Mesodermal cell (in vitro differentiated cells): ENCODE measurements at regions not wholly inside any gene's neighbourhood (a gene's known extent, or its start where the extent isn't known, plus 50 kb on each side); places are given as distances from the start of the nearest gene placed in this dataset.
"Not testable (repeated sequence)": the region's sequence is repeated elsewhere in the genome, so short reads cannot be mapped to it uniquely, and the experiment has no call there.

ENCODE experiments used
- H3K27ac ChIP-seq: 2 replicates; pipeline ENCODE4 v1.7.0; 2013; ENCODE audit warnings: mild to moderate bottlenecking, low read depth, low read length, moderate library complexity; ENCODE audit not compliant: severe bottlenecking
- H3K36me3 ChIP-seq: 2 replicates; pipeline ENCODE4 v1.7.1; 2013; ENCODE audit warnings: mild to moderate bottlenecking, low read length, moderate library complexity; ENCODE audit not compliant: control insufficient read depth, insufficient read depth
- H3K4me1 ChIP-seq: one replicate; pipeline ENCODE4 v1.7.1; 2013; ENCODE audit warnings: mild to moderate bottlenecking, low read length; ENCODE audit not compliant: insufficient read depth, control insufficient read depth, poor library complexity, severe bottlenecking
- H3K4me3 ChIP-seq: 2 replicates; pipeline ENCODE4 v1.7.0; 2013; ENCODE audit warnings: low read length, control low read depth, mild to moderate bottlenecking; ENCODE audit not compliant: insufficient read depth, poor library complexity, severe bottlenecking; ENCODE audit errors: extremely low read depth
- H3K9me3 ChIP-seq: 2 replicates; pipeline ENCODE4 v1.7.1; 2013; ENCODE audit warnings: mild to moderate bottlenecking, low read length, moderate library complexity; ENCODE audit not compliant: control insufficient read depth
- WGBS, 2 experiments: methylation state at CpG; one replicate each; pipeline ENCODE4 v1.1.5; 2013; ENCODE audit warnings: missing lambda C conversion rate in 2 of 2; ENCODE audit not compliant: insufficient coverage in 2 of 2; 5-methylcytosine and 5-hydroxymethylcytosine counted together

DNA sequence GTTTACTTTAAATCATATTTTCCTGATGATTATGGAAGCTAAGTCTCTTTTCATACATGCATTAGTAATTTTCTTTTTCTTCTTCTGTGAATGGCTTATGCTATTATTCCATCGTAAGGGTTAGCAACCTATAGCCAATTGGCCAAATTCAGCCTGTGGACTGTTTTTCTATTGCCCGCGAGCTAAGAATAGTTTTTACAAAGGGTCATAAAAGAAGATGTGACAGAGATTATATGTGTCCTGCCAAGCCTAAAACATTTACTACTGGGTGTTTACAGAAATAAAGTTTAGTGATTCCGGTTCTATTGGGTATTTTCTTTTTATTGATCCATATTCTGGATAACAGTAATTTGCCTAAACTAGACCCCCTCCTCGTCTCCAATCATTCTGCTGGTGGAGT lies 268.8 kb upstream of the DIO3 start:
- Histone ChIP-seq H3K4me3 (no peak overlapping the region), H3K27ac (no peak overlapping the region), H3K9me3 (no peaks in the 10 kb centered on the region), H3K36me3 (no peaks in the 10 kb centered on the region), H3K4me1 (no peaks in the 10 kb centered on the region)
- 86 to 96% methylated on average over 3 to 4 of the region's 5 CpGs for WGBS, 2 experiments

DNA sequence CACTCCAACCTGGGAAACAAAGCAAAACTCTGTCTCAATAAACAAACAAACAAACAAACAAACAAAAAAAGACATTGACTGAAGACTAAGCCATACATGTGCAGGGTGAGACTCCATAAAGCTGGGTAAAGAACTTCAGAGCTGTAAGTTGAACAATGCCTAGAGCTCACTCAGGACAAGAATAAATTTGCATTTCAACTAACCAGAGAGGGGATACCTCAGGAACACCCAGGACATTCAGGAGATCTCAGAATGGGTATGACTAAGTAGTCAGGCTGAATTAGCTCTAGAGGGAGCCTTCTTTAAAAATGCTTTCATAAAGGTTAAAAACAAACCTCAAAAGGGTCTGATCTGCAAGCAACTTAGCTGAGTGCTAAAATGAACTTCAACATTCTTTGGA lies 267.7 kb upstream of the DIO3 start:
- Histone ChIP-seq H3K4me1 (no peaks in the 10 kb centered on the region), H3K4me3 (no peak overlapping the region), H3K27ac (no peak overlapping the region), H3K9me3 (peaks cover 7% of the 10 kb centered on the region), H3K36me3 (no peaks in the 10 kb centered on the region)

DNA sequence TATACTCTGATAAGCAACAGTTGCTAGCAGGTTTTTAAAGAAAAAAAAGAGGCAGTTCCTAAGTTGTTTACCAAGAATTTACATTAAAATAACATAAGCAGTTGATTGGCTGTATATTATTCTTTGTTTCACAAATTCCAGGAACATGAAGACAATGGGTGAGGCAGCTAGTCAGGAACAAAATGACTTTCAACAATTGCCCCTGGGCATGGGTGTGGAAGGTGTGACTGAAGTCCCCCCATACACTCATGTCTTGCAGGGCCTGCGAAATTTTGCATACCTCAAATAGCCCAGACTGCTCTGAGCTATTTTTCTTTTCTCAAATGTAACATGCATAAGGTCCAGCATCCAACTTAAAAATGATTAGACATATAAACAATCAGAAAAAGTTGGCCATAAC lies 267.2 kb upstream of the DIO3 start:
- Histone ChIP-seq H3K9me3 (peaks cover 7% of the 10 kb centered on the region), H3K36me3 (no peaks in the 10 kb centered on the region), H3K27ac (no peak overlapping the region), H3K4me3 (no peak overlapping the region), H3K4me1 (no peaks in the 10 kb centered on the region)
- 83% methylated on average over 1 of the region's 1 CpG; no CpG with 5 or more reads in 1 of the 2 experiments for WGBS, 2 experiments

DNA sequence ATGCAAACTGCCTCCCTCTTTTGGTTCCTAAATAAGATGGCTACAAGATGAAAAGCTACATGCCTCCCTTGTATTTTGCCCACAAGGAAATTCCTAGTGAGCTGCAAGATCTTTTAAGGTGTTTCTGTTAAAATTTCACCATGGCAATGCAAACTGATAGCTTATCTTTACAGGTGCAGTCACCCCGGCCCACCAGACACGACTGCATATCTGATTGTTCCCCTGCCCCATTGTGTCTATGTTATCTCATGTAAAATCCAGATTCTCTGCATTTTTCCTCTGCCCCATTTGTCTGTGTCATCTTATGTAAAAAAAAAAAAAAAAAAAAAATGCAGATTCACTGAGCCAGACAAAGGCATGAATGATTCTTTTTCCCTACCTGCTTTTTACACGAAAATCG lies 261.5 kb upstream of the DIO3 start:
- H3K27ac ChIP-seq, H3K36me3 ChIP-seq, H3K9me3 ChIP-seq, H3K4me1 ChIP-seq, H3K4me3 ChIP-seq: not testable (repeated sequence)
- WGBS, 2 experiments = 55 to 77% methylated on average over 2 of the region's 4 CpGs

DNA sequence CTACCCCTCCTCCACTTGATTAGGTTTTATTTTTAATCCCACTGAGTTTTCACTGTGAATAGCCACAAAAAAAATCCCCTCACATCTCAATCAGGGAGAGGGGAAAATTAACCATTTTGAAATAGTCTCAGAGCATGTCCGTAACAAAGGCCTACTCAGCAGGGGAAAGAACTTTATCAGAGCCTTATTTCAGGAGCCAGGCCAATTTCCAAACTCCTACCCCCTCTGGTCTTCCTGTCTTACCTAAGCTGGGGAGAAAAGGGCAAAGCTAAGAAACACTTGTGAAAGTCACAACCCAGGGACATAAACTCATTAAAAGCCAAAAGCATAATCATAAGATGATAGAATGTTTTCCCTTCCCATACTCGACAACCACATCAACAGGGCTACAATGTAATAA lies 260.3 kb upstream of the DIO3 start:
- peaks cover 7% of the 10 kb centered on the region for H3K9me3 ChIP-seq
- no peak overlapping the region for H3K4me3 ChIP-seq
- H3K4me1 ChIP-seq = no peaks in the 10 kb centered on the region
- no CpG with 5 or more reads among the region's 2 CpGs for WGBS, 2 experiments
- H3K36me3 ChIP-seq = no peaks in the 10 kb centered on the region
- no peak overlapping the region for H3K27ac ChIP-seq

DNA sequence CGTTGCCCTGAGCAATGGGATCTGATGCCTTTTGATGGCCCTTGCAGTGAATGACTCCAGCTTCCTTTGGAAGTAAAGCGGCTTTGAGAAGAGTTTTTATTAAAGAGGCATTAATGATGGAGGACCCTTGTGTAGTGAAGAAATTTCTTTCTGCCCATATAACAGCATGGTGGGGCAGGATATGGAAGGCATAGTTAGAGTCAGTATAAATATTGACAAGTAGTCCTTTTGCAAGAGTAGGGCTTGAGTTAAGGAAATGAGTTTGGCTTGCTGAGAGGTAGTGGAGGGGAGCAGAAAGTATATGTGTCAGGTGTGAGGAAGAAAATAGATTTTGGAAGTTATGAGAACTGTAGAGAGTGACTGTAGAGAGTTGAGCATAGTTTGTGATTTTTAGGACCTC lies 254.1 kb upstream of the DIO3 start:
- WGBS, 2 experiments = no CpG with 5 or more reads among the region's 2 CpGs

DNA sequence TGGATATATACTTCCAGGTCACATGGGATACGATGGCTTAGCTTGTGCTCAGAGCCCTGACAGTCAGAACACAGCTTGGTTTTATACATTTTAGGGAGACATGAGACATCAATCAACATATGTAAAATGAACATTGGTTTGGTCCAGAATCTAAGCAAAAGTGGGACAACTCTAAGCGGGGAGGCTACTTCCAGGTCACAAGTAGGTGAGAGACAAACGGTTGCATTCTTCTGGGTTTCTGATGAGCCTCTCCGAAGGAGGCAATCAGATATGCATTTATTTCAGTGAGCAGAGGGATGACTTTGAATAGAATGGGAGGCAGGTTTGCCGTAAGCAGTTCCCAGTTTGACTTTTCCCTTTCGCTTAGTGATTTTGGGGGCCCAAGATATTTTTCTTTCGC lies 250.1 kb upstream of the DIO3 start:
- H3K9me3 ChIP-seq, H3K36me3 ChIP-seq, H3K4me3 ChIP-seq, H3K27ac ChIP-seq, H3K4me1 ChIP-seq: not testable (repeated sequence)
- WGBS, 2 experiments = 71 to 76% methylated on average over 3 to 4 of the region's 7 CpGs

More for the DNA sequence above, 254.1 kb upstream of the DIO3 start:
- not testable (repeated sequence) for H3K27ac ChIP-seq, H3K4me1 ChIP-seq, H3K36me3 ChIP-seq, H3K4me3 ChIP-seq, H3K9me3 ChIP-seq

DNA sequence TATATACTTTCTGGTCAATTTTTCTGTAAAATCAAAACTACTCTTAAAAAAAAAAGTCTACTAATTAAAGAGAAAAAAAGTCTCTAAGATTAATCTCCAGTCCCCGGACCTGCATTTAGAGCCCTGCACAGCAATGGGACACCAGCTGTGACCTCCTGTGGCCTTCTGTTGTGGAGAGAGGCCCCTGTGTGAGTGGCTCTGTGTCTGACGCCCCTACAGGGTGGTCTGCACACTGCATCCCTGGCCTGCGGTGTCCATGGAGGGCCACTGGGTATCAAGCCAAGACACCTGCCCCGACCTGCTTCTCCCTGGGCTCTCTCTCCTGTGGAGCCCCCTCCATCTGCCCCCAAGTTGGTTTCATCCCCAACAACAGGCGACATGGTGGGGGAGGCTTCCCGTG lies 248.0 kb upstream of the DIO3 start:
- Histone ChIP-seq H3K9me3 (peaks cover 22% of the 10 kb centered on the region), H3K4me3 (no peak overlapping the region), H3K36me3 (no peaks in the 10 kb centered on the region), H3K27ac (no peak overlapping the region), H3K4me1 (no peaks in the 10 kb centered on the region)
- WGBS, 2 experiments = 65 to 66% methylated on average over 3 to 5 of the region's 6 CpGs

DNA sequence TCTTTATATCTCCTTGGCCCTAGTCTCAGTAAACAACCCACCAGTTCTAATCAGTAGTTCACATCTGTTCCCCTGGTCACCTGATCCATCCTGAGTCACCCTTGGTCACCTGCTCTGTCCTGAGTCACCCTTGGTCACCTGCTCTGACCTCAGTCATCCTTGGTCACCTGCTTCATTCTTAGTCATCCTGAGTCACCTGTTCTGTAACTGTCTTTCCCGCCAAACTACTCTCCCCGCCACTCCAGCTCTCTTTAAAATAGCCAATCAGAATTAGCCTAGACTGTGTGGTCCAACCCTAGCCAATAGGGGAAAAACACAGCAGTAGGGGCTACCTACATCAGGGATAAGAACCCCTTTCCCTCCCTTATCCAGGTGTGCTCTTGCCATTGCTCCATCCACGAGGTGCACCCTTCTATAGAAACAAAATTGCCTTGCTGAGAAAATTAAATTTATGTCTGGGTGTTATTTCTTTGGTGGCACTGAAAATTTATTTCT lies 245.4 kb upstream of the DIO3 start:
- Histone ChIP-seq H3K36me3 (no peaks in the 10 kb centered on the region), H3K9me3 (peaks cover 22% of the 10 kb centered on the region), H3K4me3 (no peak overlapping the region), H3K27ac (no peak overlapping the region), H3K4me1 (no peaks in the 10 kb centered on the region)
- 83 to 100% methylated on average over 2 of the region's 3 CpGs for WGBS, 2 experiments

DNA sequence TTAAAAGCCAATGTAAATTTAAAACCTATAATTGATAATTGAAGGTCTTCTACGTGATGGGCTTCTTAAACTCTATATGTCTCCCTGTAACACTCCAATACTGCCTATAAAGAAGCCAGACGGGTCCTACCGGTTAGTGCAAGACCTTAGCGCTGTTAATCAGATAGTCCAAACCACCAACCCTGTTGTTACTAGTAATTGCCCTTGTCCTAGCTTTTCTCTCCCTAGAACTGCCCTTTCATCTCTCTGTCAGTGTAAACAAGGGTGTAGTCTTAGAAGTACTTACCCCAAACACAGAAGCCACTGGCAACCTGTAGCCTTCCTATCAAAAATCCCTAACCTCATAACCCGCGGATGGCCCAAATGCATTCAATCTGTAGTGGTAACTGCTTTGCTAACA lies 243.0 kb upstream of the DIO3 start:
- H3K27ac ChIP-seq = no peak overlapping the region
- H3K9me3 ChIP-seq = peaks cover 22% of the 10 kb centered on the region
- no peaks in the 10 kb centered on the region for H3K4me1 ChIP-seq
- no peak overlapping the region for H3K4me3 ChIP-seq
- WGBS, 2 experiments = 91 to 100% methylated on average over 1 to 3 of the region's 6 CpGs
- no peaks in the 10 kb centered on the region for H3K36me3 ChIP-seq

DNA sequence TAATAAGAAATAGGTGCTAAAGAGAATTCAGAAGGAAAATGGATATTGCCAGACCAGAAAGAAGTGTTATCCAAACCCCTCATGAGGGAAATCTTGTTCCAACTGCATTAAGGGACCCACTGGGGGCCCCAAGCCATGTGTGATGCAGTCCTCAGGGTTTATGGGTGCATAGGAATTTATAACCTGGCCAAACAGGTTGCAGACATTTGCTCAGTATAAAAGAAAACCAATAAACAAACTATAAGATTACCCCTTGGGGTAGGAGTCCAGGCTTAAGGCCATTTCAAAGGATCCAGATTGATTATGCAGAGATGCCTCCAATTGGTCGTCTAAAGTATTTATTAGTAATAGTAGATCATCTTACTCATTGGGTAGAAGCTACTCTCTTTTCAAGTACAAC lies 240.9 kb upstream of the DIO3 start:
- WGBS, 2 experiments = no CpG with 5 or more reads among the region's 1 CpG
- no peaks in the 10 kb centered on the region for H3K4me1 ChIP-seq
- peaks cover 32% of the 10 kb centered on the region for H3K9me3 ChIP-seq
- H3K27ac ChIP-seq = no peak overlapping the region
- no peak overlapping the region for H3K4me3 ChIP-seq
- no peaks in the 10 kb centered on the region for H3K36me3 ChIP-seq

DNA sequence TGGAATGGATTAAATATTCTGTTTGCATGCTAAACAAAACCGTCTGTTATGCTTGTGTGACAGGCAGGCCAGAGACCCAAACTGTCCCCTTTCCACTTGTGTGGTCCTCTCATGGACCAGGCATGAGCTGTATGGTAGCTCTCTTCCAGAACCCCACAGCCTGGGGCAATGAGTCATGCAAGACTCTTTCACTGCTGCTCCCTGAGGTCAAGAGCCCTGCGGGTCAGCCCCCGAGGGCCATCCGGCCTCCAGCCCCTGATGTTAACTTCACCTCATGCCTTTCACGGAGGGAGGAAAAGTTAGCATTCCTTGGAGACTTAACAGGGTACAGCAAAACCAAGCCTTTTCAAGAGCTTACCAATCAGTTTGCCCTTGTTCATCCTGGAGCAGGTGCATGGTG lies 239.1 kb upstream of the DIO3 start:
- no peak overlapping the region for H3K27ac ChIP-seq
- no peaks in the 10 kb centered on the region for H3K4me1 ChIP-seq
- 80 to 87% methylated on average over 5 of the region's 5 CpGs for WGBS, 2 experiments
- H3K36me3 ChIP-seq = no peaks in the 10 kb centered on the region
- no peak overlapping the region for H3K4me3 ChIP-seq
- H3K9me3 ChIP-seq = peaks cover 15% of the 10 kb centered on the region
